ENCODE measurements at regions not wholly inside any gene's neighbourhood (a gene's known extent, or its start where the extent isn't known, plus 50 kb on each side); places are given as distances from the start of the nearest gene placed in this dataset.

DNA sequence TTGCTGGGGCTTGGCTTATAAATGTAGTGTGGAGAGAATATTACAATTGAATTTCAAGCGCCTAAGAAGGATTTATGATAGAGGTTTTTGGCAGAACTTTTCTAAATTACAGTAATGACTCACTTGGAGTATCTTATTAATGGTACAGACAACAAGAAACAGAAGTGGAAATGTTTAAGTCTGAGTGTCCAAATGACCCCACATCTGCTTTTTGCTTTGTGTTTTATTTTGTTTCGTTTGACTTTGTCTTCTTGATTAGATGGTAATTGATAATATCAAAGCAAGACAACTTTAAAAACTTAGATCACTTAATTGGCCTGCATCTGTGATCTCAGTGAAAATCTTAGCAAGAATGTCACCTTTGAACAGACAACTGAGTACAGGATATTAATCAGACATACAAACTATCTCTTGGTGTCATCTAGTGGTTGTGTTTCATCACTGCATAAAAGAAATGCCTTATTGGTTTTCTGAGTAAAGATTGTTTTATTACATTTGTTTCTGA lies 577.4 kb downstream of the ISL1 start:
- no peak overlapping the region for H3K27ac ChIP-seq (ENCODE audit: low read depth in 2 of 2, low read length in 2 of 2)
- no peaks in the 10 kb centered on the region for H3K27me3 ChIP-seq (ENCODE audit: control insufficient read depth, insufficient read depth, low read length)
- intact Hi-C loops (cut with DNase I): no loop called here
- FAIRE-seq (no peak), DNase-seq (peak in 2 of 5 donors; percentile 3 to 16)
- TF ChIP-seq, protein P1, sequence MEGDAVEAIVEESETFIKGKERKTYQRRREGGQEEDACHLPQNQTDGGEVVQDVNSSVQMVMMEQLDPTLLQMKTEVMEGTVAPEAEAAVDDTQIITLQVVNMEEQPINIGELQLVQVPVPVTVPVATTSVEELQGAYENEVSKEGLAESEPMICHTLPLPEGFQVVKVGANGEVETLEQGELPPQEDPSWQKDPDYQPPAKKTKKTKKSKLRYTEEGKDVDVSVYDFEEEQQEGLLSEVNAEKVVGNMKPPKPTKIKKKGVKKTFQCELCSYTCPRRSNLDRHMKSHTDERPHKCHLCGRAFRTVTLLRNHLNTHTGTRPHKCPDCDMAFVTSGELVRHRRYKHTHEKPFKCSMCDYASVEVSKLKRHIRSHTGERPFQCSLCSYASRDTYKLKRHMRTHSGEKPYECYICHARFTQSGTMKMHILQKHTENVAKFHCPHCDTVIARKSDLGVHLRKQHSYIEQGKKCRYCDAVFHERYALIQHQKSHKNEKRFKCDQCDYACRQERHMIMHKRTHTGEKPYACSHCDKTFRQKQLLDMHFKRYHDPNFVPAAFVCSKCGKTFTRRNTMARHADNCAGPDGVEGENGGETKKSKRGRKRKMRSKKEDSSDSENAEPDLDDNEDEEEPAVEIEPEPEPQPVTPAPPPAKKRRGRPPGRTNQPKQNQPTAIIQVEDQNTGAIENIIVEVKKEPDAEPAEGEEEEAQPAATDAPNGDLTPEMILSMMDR (IDR thresholded peaks at IDR 0.05; ENCODE audit: borderline replicate concordance, extremely low read depth, insufficient read depth): no peak
- H3K4me3 ChIP-seq (ENCODE audit: low read length in 3 of 3): no peak overlapping the region
- H3K36me3 ChIP-seq (ENCODE audit: control insufficient read depth in 2 of 3, insufficient read depth in 3 of 3, low read length in 3 of 3): no peaks in the 10 kb centered on the region
- H3K4me1 ChIP-seq (ENCODE audit: control insufficient read depth in 2 of 3, insufficient read depth in 2 of 3, low read depth in 1 of 3, low read length in 3 of 3): no peaks in the 10 kb centered on the region
- no peak overlapping the region for H3K9ac ChIP-seq (ENCODE audit: low read length in 3 of 3)
- no peaks in the 10 kb centered on the region for H3K9me3 ChIP-seq (ENCODE audit: control insufficient read depth in 2 of 3, insufficient read depth in 1 of 3, low read length in 3 of 3)

- H3K36me3 ChIP-seq (ENCODE audit: control insufficient read depth in 2 of 3, insufficient read depth in 3 of 3, low read length in 3 of 3): no peaks in the 10 kb centered on the region
- DNase-seq: no peak
- no peaks in the 10 kb centered on the region for H3K9me3 ChIP-seq (ENCODE audit: control insufficient read depth in 2 of 3, insufficient read depth in 1 of 3, low read length in 3 of 3)
- no peaks in the 10 kb centered on the region for H3K27me3 ChIP-seq (ENCODE audit: control insufficient read depth, insufficient read depth, low read length)
- no peak overlapping the region for H3K9ac ChIP-seq (ENCODE audit: low read length in 3 of 3)
- intact Hi-C loops (cut with DNase I): no loop called here
- H3K27ac ChIP-seq (ENCODE audit: low read depth in 2 of 2, low read length in 2 of 2): no peak overlapping the region
- no peak overlapping the region for H3K4me3 ChIP-seq (ENCODE audit: low read length in 3 of 3)
- TF ChIP-seq, protein P1 (IDR thresholded peaks at IDR 0.05; ENCODE audit: borderline replicate concordance, extremely low read depth, insufficient read depth): no peak
- H3K4me1 ChIP-seq (ENCODE audit: control insufficient read depth in 2 of 3, insufficient read depth in 2 of 3, low read depth in 1 of 3, low read length in 3 of 3): no peaks in the 10 kb centered on the region
- FAIRE-seq: no peak
Measured at GRCh38 chr5:51961154-51961562, 577.9 kb downstream of the ISL1 start.

GRCh38 chr5:51968756-51969155 lies 585.5 kb downstream of the ISL1 start:
- TF ChIP-seq, protein P1 (IDR thresholded peaks at IDR 0.05; ENCODE audit: borderline replicate concordance, extremely low read depth, insufficient read depth): no peak
- H3K4me1 ChIP-seq (ENCODE audit: control insufficient read depth in 2 of 3, insufficient read depth in 2 of 3, low read depth in 1 of 3, low read length in 3 of 3): no peaks in the 10 kb centered on the region
- no peak for DNase-seq
- intact Hi-C loops (cut with DNase I): no loop called here
- no peak for FAIRE-seq
- H3K4me3 ChIP-seq (ENCODE audit: low read length in 3 of 3): no peak overlapping the region
- H3K9ac ChIP-seq (ENCODE audit: low read length in 3 of 3): no peak overlapping the region
- no peaks in the 10 kb centered on the region for H3K9me3 ChIP-seq (ENCODE audit: control insufficient read depth in 2 of 3, insufficient read depth in 1 of 3, low read length in 3 of 3)
- no peaks in the 10 kb centered on the region for H3K27me3 ChIP-seq (ENCODE audit: control insufficient read depth, insufficient read depth, low read length)
- H3K27ac ChIP-seq (ENCODE audit: low read depth in 2 of 2, low read length in 2 of 2): no peak overlapping the region
- H3K36me3 ChIP-seq (ENCODE audit: control insufficient read depth in 2 of 3, insufficient read depth in 3 of 3, low read length in 3 of 3): no peaks in the 10 kb centered on the region

DNA sequence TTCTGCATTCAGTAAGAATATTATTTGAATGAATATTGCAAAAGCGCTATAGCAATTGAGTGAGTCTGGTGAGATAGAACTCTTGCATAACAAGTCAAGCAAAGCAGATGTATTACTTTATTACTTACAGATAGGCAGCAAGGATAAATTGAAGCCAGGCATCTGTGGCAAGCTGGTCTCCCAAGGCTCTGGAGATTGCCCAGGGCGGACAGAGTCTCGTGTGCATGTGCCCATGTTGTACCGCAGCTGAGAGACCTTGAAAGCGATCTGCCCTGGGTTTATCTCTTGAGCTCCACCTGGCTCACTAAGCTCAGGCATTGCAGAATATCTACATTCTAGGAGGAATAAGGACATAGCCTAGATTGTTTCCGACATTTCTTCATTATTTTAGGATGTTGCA lies 591.6 kb downstream of the ISL1 start:
- Histone ChIP-seq H3K9me3 (ENCODE audit: control insufficient read depth in 2 of 3, insufficient read depth in 1 of 3, low read length in 3 of 3) (no peaks in the 10 kb centered on the region), H3K27me3 (ENCODE audit: control insufficient read depth, insufficient read depth, low read length) (no peaks in the 10 kb centered on the region), H3K4me1 (ENCODE audit: control insufficient read depth in 2 of 3, insufficient read depth in 2 of 3, low read depth in 1 of 3, low read length in 3 of 3) (no peaks in the 10 kb centered on the region), H3K27ac (ENCODE audit: low read depth in 2 of 2, low read length in 2 of 2) (no peak overlapping the region), H3K4me3 (ENCODE audit: low read length in 3 of 3) (no peak overlapping the region), H3K36me3 (ENCODE audit: control insufficient read depth in 2 of 3, insufficient read depth in 3 of 3, low read length in 3 of 3) (no peaks in the 10 kb centered on the region), H3K9ac (ENCODE audit: low read length in 3 of 3) (no peak overlapping the region)
- intact Hi-C loops (cut with DNase I): no loop called here
- peak in 1 of 5 donors; percentile 38 for DNase-seq
- TF ChIP-seq, protein P1 (IDR thresholded peaks at IDR 0.05; ENCODE audit: borderline replicate concordance, extremely low read depth, insufficient read depth): no peak
- FAIRE-seq: no peak
